Kidney epithelial cell (primary cell): ENCODE measurements at regions not wholly inside any gene's neighbourhood (a gene's known extent, or its start where the extent isn't known, plus 50 kb on each side); places are given as distances from the start of the nearest gene placed in this dataset.

ENCODE experiments used
- DNase-seq: peaks from one replicate; pipeline ENCODE4 v3.0.0-alpha.2; 2010; ENCODE audit warnings: low read depth
- H3K27me3 ChIP-seq: 2 replicates; pipeline ENCODE4 v1.6.0; 2011; ENCODE audit warnings: low read length; ENCODE audit not compliant: control insufficient read depth, insufficient read depth
- H3K36me3 ChIP-seq: 2 replicates; pipeline ENCODE4 v1.5.1; 2011; ENCODE audit warnings: low read length; ENCODE audit not compliant: control insufficient read depth, insufficient read depth
- H3K4me3 ChIP-seq: 2 replicates; pipeline ENCODE4 v1.5.1; 2011; ENCODE audit warnings: low read depth, mild to moderate bottlenecking, control low read depth, low read length
- TF ChIP-seq, protein P1 (sequence below): IDR thresholded peaks from 2 replicates; pipeline ENCODE4 v1.5.1; 2011; ENCODE audit warnings: mild to moderate bottlenecking, moderate library complexity, low read length, control low read depth, inconsistent platforms; ENCODE audit not compliant: insufficient read depth, poor library complexity, severe bottlenecking

DNA sequence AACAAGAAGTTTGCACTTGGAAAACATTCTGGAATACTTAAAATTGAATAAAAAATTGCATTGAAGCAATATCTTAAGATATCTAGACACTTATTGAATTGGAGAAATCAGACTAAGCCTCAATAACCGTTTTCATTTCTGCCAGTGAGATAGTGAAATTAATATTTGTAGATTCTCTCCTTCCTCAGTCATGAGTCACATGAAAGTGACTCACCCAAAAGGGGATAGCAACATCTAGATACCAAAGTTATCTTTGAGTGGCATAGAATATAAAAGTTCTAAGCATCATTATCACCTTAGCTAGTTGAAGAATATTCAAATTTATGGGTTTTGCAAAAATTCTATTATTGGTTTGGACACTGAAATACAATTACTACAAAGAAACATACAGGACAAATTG is 614.8 kb upstream of the ZNF717 start:
- no peak for DNase-seq
- no peak overlapping the region for H3K4me3 ChIP-seq
- TF ChIP-seq, protein P1, sequence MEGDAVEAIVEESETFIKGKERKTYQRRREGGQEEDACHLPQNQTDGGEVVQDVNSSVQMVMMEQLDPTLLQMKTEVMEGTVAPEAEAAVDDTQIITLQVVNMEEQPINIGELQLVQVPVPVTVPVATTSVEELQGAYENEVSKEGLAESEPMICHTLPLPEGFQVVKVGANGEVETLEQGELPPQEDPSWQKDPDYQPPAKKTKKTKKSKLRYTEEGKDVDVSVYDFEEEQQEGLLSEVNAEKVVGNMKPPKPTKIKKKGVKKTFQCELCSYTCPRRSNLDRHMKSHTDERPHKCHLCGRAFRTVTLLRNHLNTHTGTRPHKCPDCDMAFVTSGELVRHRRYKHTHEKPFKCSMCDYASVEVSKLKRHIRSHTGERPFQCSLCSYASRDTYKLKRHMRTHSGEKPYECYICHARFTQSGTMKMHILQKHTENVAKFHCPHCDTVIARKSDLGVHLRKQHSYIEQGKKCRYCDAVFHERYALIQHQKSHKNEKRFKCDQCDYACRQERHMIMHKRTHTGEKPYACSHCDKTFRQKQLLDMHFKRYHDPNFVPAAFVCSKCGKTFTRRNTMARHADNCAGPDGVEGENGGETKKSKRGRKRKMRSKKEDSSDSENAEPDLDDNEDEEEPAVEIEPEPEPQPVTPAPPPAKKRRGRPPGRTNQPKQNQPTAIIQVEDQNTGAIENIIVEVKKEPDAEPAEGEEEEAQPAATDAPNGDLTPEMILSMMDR, result no peak
- no peaks in the 10 kb centered on the region for H3K27me3 ChIP-seq
- no peaks in the 10 kb centered on the region for H3K36me3 ChIP-seq

DNA sequence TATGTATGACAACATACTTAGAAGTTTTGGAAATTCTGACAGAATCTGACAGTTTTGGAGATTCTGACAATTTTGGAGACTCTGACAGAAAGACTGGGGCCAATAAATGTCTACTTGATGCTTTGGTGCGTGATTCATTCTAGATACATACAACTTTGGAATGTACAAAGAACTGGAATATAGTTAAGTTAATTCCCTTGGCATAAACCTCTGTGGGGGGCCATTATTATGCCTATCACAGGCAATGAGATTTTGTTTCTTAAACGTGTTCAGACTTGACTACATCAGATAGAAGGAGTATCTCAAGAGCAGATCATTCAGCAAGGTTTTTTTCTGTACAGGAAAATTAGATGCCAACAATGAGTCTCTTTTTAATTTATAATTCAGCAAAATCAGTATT is 617.6 kb upstream of the ZNF717 start:
- TF ChIP-seq, protein P1, result no peak
- DNase-seq, result no peak
- H3K27me3 ChIP-seq, result no peaks in the 10 kb centered on the region
- H3K36me3 ChIP-seq, result no peaks in the 10 kb centered on the region
- no peak overlapping the region for H3K4me3 ChIP-seq

DNA sequence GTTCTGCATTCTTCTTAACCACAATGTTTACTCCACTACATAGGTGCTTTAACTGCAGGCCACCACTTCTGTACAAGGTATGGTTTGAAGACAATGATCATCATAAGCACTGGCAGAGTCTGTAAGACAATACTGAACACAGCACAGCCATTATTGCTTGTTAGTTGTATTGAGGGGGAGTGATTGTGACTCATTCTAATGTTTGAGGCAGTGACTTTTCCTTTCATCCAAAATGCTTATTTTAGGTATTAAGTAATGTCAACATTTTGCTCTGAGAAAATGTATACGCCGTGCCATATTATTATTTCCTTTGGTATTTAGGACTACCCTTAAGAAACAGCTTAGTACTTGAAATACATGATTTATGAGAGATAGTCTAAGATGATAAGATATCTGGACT is 618.2 kb upstream of the ZNF717 start:
- TF ChIP-seq, protein P1, result no peak
- no peak for DNase-seq
- H3K27me3 ChIP-seq, result no peaks in the 10 kb centered on the region
- no peak overlapping the region for H3K4me3 ChIP-seq
- no peaks in the 10 kb centered on the region for H3K36me3 ChIP-seq

DNA sequence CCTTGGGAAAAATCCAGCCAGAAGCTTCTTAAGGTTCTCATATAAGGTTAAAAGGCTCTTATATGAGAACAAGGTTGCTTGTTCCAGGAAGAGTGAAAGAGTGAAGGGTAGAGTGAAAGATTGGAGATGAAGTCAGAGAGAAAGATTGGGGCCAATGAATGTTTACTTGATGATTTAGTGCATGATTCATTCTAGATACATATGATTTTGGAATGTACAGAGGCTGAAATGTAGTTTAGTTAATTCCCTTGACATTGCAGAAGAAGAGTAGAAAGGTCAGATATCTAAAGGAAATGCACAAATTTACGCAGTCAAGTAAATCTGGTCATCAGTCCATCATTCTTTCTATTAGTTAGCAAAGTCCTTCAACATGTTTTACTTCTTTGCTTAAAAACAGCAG is 619.8 kb upstream of the ZNF717 start:
- TF ChIP-seq, protein P1, result no peak
- Histone ChIP-seq H3K36me3 (no peaks in the 10 kb centered on the region), H3K4me3 (no peak overlapping the region), H3K27me3 (no peaks in the 10 kb centered on the region)
- DNase-seq, result no peak

DNA sequence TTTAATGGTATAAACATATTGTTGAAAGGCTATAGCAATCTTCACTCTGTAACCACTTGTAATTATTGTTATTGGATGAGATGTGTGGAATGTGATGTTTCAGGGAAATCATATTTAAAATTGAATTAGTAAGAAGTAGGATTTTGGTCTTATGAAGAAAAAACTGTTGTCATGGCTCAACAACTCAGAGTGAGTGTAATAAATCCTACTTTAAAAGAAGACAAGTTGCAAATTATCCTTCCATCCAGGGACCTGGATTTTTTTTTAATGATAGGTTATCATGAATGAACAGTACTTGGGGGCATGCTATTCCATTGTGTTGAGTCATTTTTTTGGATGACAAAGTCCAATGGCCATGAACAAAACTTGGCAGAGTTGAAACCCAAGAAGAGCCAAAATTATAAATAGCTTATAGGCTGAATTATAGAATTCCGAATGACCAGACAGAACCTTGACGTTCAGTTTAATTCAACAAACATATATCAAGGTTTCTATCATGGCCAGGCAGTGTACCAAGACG is 625.5 kb upstream of the ZNF717 start:
- TF ChIP-seq, protein P1, result no peak
- DNase-seq, result no peak
- Histone ChIP-seq H3K27me3 (no peaks in the 10 kb centered on the region), H3K4me3 (no peak overlapping the region), H3K36me3 (no peaks in the 10 kb centered on the region)

DNA sequence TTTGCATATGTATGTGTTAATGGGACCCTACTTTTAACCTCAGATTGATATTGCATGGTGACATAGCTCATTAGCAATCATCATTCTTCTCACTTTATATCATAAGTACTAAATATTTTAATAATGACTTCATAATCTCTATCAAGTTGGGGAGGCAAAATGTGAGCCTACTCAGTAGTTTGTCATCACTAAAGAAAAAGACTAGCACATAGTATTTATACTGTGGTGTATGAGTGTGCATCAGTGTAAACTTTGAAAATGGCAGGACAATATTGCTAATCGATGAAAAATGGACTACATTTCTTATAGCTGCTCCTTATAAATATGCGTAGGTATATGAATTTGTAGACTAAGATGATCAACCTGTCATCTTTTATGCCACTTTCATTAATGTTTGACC is 624.5 kb upstream of the ROBO2 start:
- DNase-seq, result no peak
- no peaks in the 10 kb centered on the region for H3K27me3 ChIP-seq
- H3K36me3 ChIP-seq, result no peaks in the 10 kb centered on the region
- TF ChIP-seq, protein P1, result no peak
- H3K4me3 ChIP-seq, result no peak overlapping the region
